ENCODE measurements at regions not wholly inside any gene's neighbourhood (a gene's known extent, or its start where the extent isn't known, plus 50 kb on each side); places are given as distances from the start of the nearest gene placed in this dataset.

GRCh38 chr1:182173808-182174512 is 112.4 kb upstream of the ZNF648 start:
- no peaks in the 10 kb centered on the region for H3K36me3 ChIP-seq (ENCODE audit: low read depth)
- DNase-seq (no peak), ATAC-seq (peak; percentile 75)
- TF ChIP-seq, protein P1, sequence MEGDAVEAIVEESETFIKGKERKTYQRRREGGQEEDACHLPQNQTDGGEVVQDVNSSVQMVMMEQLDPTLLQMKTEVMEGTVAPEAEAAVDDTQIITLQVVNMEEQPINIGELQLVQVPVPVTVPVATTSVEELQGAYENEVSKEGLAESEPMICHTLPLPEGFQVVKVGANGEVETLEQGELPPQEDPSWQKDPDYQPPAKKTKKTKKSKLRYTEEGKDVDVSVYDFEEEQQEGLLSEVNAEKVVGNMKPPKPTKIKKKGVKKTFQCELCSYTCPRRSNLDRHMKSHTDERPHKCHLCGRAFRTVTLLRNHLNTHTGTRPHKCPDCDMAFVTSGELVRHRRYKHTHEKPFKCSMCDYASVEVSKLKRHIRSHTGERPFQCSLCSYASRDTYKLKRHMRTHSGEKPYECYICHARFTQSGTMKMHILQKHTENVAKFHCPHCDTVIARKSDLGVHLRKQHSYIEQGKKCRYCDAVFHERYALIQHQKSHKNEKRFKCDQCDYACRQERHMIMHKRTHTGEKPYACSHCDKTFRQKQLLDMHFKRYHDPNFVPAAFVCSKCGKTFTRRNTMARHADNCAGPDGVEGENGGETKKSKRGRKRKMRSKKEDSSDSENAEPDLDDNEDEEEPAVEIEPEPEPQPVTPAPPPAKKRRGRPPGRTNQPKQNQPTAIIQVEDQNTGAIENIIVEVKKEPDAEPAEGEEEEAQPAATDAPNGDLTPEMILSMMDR (IDR thresholded peaks at IDR 0.05): no peak
- H3K4me3 ChIP-seq: no peak overlapping the region
- H3K4me1 ChIP-seq (ENCODE audit: low read depth): peaks cover 4% of the 10 kb centered on the region
- intact Hi-C loops (cut with DNase I, micrococcal nuclease): no loop called here
- no peaks in the 10 kb centered on the region for H3K9me3 ChIP-seq

DNA sequence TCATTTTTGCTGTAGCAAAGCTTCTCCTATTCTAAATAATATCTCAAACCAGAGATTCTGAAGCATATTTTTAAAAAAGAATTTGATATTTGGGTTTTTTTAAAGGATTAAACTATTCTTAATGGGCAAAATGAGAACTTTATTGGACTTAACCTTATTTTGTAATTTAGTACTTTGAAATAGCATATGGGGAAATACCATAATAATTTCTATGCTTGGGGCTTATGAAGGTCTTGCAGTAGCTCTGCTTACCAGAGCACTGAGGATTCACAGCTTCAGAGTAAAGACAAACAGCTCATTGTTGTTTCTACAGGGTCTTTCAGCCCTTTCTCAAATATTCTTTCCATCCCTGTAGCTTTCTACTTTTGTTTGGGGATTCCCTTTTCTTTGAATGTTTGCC is 111.2 kb upstream of the ZNF648 start:
- H3K9me3 ChIP-seq: no peaks in the 10 kb centered on the region
- TF ChIP-seq, protein P1 (IDR thresholded peaks at IDR 0.05): no peak
- H3K36me3 ChIP-seq (ENCODE audit: low read depth): no peaks in the 10 kb centered on the region
- intact Hi-C loops (cut with DNase I, micrococcal nuclease): no loop called here
- peaks cover 4% of the 10 kb centered on the region for H3K4me1 ChIP-seq (ENCODE audit: low read depth)
- H3K4me3 ChIP-seq: no peak overlapping the region
- ATAC-seq (no peak), DNase-seq (no peak)

DNA sequence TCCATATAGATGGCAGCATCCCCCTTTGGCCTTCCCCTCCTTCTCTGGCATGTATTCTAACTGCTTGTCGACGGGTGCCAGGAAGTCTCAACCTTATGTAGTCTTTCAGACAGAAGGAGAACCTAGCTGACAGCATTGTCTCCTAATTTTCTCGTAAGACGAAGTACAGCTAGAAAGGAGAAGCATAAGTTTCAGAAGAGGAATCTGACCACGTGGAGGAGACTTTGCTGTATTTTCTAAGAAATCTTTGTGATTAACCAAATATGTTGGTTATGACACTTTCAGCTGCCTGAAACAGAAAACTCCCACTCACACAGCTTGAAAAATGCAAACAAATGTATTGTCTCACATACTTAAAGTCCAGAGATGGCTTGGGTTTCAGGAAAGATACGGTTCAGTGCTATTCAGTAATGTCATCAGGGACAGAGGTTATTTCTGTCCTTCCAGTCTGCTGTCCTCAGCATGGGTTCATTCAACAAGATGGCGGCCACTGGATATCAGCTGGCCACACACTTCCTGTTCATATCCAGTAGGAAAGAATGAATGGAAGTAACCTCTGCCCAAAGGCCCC is 109.5 kb upstream of the ZNF648 start:
- no peaks in the 10 kb centered on the region for H3K36me3 ChIP-seq (ENCODE audit: low read depth)
- H3K4me3 ChIP-seq: no peak overlapping the region
- intact Hi-C loops (cut with DNase I, micrococcal nuclease): no loop called here
- no peak for ATAC-seq
- no peaks in the 10 kb centered on the region for H3K9me3 ChIP-seq
- DNase-seq: no peak
- peaks cover 3% of the 10 kb centered on the region for H3K4me1 ChIP-seq (ENCODE audit: low read depth)
- TF ChIP-seq, protein P1 (IDR thresholded peaks at IDR 0.05): no peak

DNA sequence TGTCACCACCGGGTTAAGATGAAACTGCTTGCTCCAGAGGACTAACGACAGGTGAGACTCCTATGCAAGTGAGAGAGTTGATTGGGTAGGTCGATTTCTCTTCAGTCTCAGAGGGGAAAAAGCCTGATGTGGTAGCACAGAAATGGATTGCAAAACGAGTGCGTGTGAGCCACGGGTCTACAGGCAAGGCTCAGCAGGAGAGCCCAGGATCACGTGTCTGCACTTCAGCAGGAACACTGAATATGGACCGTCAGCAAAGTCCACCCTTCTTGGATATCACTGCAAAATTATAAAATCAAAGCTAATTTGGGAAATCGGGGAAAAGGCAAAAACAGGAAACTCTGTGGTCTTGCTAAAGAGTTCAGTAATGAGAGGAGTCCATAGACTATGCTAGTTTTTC is 107.7 kb upstream of the ZNF648 start:
- Histone ChIP-seq H3K36me3 (ENCODE audit: low read depth) (no peaks in the 10 kb centered on the region), H3K4me3 (no peak overlapping the region), H3K4me1 (ENCODE audit: low read depth) (no peaks in the 10 kb centered on the region), H3K9me3 (no peaks in the 10 kb centered on the region)
- TF ChIP-seq, protein P1 (IDR thresholded peaks at IDR 0.05): no peak
- ATAC-seq (no peak), DNase-seq (peak in 1 of 3 donors; percentile 43)
- intact Hi-C loops (cut with DNase I, micrococcal nuclease): no loop called here

DNA sequence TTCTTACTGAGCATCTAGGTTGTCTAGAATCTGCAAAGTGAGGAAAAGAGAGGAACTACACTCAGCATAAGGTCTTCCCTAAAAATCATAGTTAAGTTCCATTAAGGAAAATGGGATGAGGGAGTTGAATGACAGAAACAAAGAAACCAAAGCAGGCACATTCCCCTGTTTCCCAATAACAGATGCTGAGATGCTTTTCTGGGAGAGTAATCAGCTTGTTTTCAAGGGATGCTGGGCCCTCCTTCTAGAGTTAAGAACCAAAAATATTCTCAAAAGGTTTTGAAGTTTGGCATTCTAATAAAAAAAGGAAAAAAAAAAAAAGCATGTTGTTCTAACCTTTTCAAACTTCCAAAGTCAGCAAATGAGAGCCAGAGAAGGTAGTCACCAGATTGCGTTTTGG is 105.2 kb upstream of the ZNF648 start:
- no peaks in the 10 kb centered on the region for H3K9me3 ChIP-seq
- no peak for DNase-seq
- intact Hi-C loops (cut with DNase I, micrococcal nuclease): no loop called here
- no peaks in the 10 kb centered on the region for H3K36me3 ChIP-seq (ENCODE audit: low read depth)
- no peak for ATAC-seq
- H3K4me1 ChIP-seq (ENCODE audit: low read depth): no peaks in the 10 kb centered on the region
- TF ChIP-seq, protein P1 (IDR thresholded peaks at IDR 0.05): no peak
- no peak overlapping the region for H3K4me3 ChIP-seq
